K562 (cell line): ENCODE measurements at regions not wholly inside any gene's neighbourhood (a gene's known extent, or its start where the extent isn't known, plus 50 kb on each side); places are given as distances from the start of the nearest gene placed in this dataset.
"Not testable (repeated sequence)": the region's sequence is repeated elsewhere in the genome, so short reads cannot be mapped to it uniquely, and the experiment has no call there.

Experiments
- ATAC-seq: fragments of 200-7000 bp; cut with Tn5 transposase; 3 replicates; pipeline ENCODE4 v1.9.1; 2020; ENCODE audit warnings: moderate library complexity
- BruUV-seq: library from RNA; stranded (reverse); fragments of 400-500 nt; replicated peaks from 2 replicates; lab custom pipeline; 2021; lab: Mats Ljungman, UMichigan
- CTCF ChIA-PET: fragments of 300-600 bp; formaldehyde crosslinking; extraction: SDS; loops from one replicate; lab custom pipeline; 2021; ENCODE audit warnings: low intra/inter-chr PET ratio; lab: Yijun Ruan, JAX
- POLR2A ChIA-PET: fragments of 300-600, 350-650 bp; sonication (Branson Sonifier 250); formaldehyde crosslinking; extraction: SDS; loops from one replicate; lab custom pipeline; 2021; ENCODE audit warnings: antibody characterized with exemption, inconsistent platforms; lab: Yijun Ruan, JAX
- DNase-seq, 4 experiments: peaks; one replicate each; pipeline versions ENCODE4 v3.0.0 to v3.0.0-alpha.2; 2011 to 2018; ENCODE audit warnings: low spot score in 3 of 4, mixed read lengths in 3 of 4; ENCODE audit errors: extremely low read depth in 1 of 4
- FAIRE-seq: peaks from 2 replicates; lab custom pipeline; 2011; peaks lifted over from hg19 to GRCh38; lab: Jason Lieb, UNC
- H2AFZ ChIP-seq: 2 replicates; pipeline ENCODE4 v1.6.0; 2011; ENCODE audit warnings: low read depth, low read length, control low read depth, inconsistent platforms
- H3K27ac ChIP-seq: fragments of 200-600 bp; 3 replicates; pipeline ENCODE4 v1.8.0; 2011; ENCODE audit warnings: low read depth, mild to moderate bottlenecking, control low read depth, inconsistent platforms, low read length, moderate library complexity, mixed read lengths; ENCODE audit errors: extremely low read depth
- H3K27me3 ChIP-seq, 2 experiments: fragments of 300-600 bp in 1 of 2; 2 replicates in 1 of 2; 3 replicates in 1 of 2; pipeline versions ENCODE4 v1.6.0 to v1.8.0; 2011; ENCODE audit warnings: inconsistent platforms in 2 of 2, low read length in 2 of 2, mild to moderate bottlenecking in 1 of 2, mixed read lengths in 1 of 2, moderate library complexity in 1 of 2; ENCODE audit not compliant: control insufficient read depth in 2 of 2, insufficient read depth in 2 of 2
- H3K36me3 ChIP-seq: fragments of 300-600 bp; 3 replicates; pipeline ENCODE4 v1.8.0; 2011; ENCODE audit warnings: mild to moderate bottlenecking, low read length, inconsistent platforms; ENCODE audit not compliant: control insufficient read depth, insufficient read depth
- H3K4me1 ChIP-seq, 2 experiments: fragments of 200-600 bp in 1 of 2; replicated peaks in 1 of 2; 2 replicates in 1 of 2; 3 replicates in 1 of 2; pipeline versions ENCODE4 v1.5.1 to v1.8.0; 2011; ENCODE audit warnings: inconsistent platforms in 2 of 2, low read length in 2 of 2, mild to moderate bottlenecking in 1 of 2, mixed read lengths in 1 of 2, moderate library complexity in 1 of 2; ENCODE audit not compliant: control insufficient read depth in 2 of 2, insufficient read depth in 2 of 2
- H3K4me2 ChIP-seq: 2 replicates; pipeline ENCODE4 v1.6.1; 2011; ENCODE audit warnings: low read length, control low read depth, inconsistent platforms, mixed read lengths; ENCODE audit not compliant: insufficient read depth
- H3K4me3 ChIP-seq: fragments of 200-600 bp; sonication (generic), shearing (Covaris generic); 2 replicates; pipeline ENCODE4 v1.5.1; 2016; ENCODE audit warnings: control low read depth, inconsistent platforms
- H3K79me2 ChIP-seq: fragments of 200-600 bp; 3 replicates; pipeline ENCODE4 v1.8.0; 2011; ENCODE audit warnings: low read length, inconsistent platforms; ENCODE audit not compliant: control insufficient read depth, insufficient read depth
- H3K9ac ChIP-seq, 2 experiments: 2 replicates each; pipeline versions ENCODE4 v1.6.0 to v1.6.1; 2011; ENCODE audit warnings: low read depth in 2 of 2, low read length in 2 of 2, control low read depth in 1 of 2, inconsistent platforms in 1 of 2, mild to moderate bottlenecking in 1 of 2, mixed read lengths in 1 of 2; ENCODE audit not compliant: insufficient read depth in 1 of 2
- H3K9me1 ChIP-seq: one replicate; pipeline ENCODE4 v1.6.0; 2011; ENCODE audit warnings: inconsistent platforms, mild to moderate bottlenecking, low read length, moderate library complexity; ENCODE audit not compliant: control insufficient read depth, insufficient read depth
- H3K9me3 ChIP-seq: replicated peaks from 2 replicates; pipeline ENCODE4 v1.5.1; 2011; ENCODE audit warnings: low read depth, low read length, inconsistent platforms; ENCODE audit not compliant: control insufficient read depth, insufficient read depth
- H4K20me1 ChIP-seq: replicated peaks from 2 replicates; pipeline ENCODE4 v1.6.1; 2011; ENCODE audit warnings: low read length, inconsistent platforms, mixed read lengths; ENCODE audit not compliant: control insufficient read depth, insufficient read depth
- ARID1B ChIP-seq: fragments of 450-650 bp; IDR thresholded peaks from 2 replicates; pipeline ENCODE4 v1.6.1; 2016; ENCODE audit warnings: antibody characterized with exemption, mild to moderate bottlenecking, inconsistent platforms
- CBFA2T2 ChIP-seq: fragments of 450-650 bp; conservative IDR thresholded peaks from 2 replicates; pipeline ENCODE4 v1.6.1; 2017; ENCODE audit warnings: mild to moderate bottlenecking
- CBFA2T3 ChIP-seq: fragments of 450-650 bp; IDR thresholded peaks from 2 replicates; pipeline ENCODE4 v1.6.1; 2017
- CC2D1A ChIP-seq: fragments of 450-650 bp; IDR thresholded peaks from 2 replicates; pipeline ENCODE4 v1.6.1; 2017; ENCODE audit warnings: mild to moderate bottlenecking
- CHAMP1 ChIP-seq: fragments of 450-650 bp; IDR thresholded peaks from 2 replicates; pipeline ENCODE4 v1.6.1; 2016; ENCODE audit warnings: mild to moderate bottlenecking
- EP300 ChIP-seq: IDR thresholded peaks from 2 replicates; pipeline ENCODE4 v1.6.1; 2012; ENCODE audit warnings: low read length, improper control_type of control experiment
- FOXA1 ChIP-seq: fragments of 450-650 bp; IDR thresholded peaks from 2 replicates; pipeline ENCODE4 v1.6.1; 2016; ENCODE audit warnings: mild to moderate bottlenecking, borderline replicate concordance
- NCOR1 ChIP-seq: fragments of 450-650 bp; IDR thresholded peaks from 2 replicates; pipeline ENCODE4 v1.6.1; 2016; ENCODE audit warnings: mild to moderate bottlenecking, moderate library complexity
- NFIC ChIP-seq: fragments of 450-650 bp; IDR thresholded peaks from 2 replicates; pipeline ENCODE4 v1.6.1; 2017; ENCODE audit warnings: mild to moderate bottlenecking, inconsistent platforms
- SIN3A ChIP-seq, 2 experiments: fragments of 150-350 bp in 1 of 2; IDR thresholded peaks; 2 replicates each; pipeline ENCODE4 v1.6.1; 2011 to 2016; ENCODE audit warnings: borderline replicate concordance in 2 of 2, low read depth in 2 of 2, low read length in 2 of 2, mild to moderate bottlenecking in 2 of 2, moderate library complexity in 2 of 2; ENCODE audit not compliant: control insufficient read depth in 1 of 2
- TAL1 ChIP-seq: fragments of 450-650 bp; IDR thresholded peaks from 2 replicates; pipeline ENCODE4 v1.6.1; 2016; ENCODE audit warnings: mild to moderate bottlenecking
- TCF3 ChIP-seq: sonication (generic); formaldehyde crosslinking; IDR thresholded peaks from 2 replicates; pipeline ENCODE4 v1.4.0; 2020; ENCODE audit warnings: mild to moderate bottlenecking, missing genetic modification reagents
- TEAD4 ChIP-seq, 2 experiments: sonication (generic) in 1 of 2; formaldehyde crosslinking in 1 of 2; IDR thresholded peaks; 2 replicates each; pipeline versions ENCODE4 v1.6.1 to v1.8.0; 2012 to 2022; ENCODE audit warnings: borderline replicate concordance in 1 of 2, inconsistent platforms in 1 of 2, low read length in 1 of 2, mild to moderate bottlenecking in 1 of 2, missing genetic modification reagents in 1 of 2
- TRIM24 ChIP-seq, 2 experiments: fragments of 450-650 bp; IDR thresholded peaks; 2 replicates each; pipeline ENCODE4 v1.6.1; 2016
- ZEB2 ChIP-seq: fragments of 450-650 bp; IDR thresholded peaks from 2 replicates; pipeline ENCODE4 v1.6.1; 2016
- WGBS: fragments of 100-300 bp; shearing (Covaris generic); methylation state at CpG from one replicate; pipeline ENCODE4 v1.1.6; 2016; ENCODE audit warnings: low coverage, mixed read lengths; ENCODE audit not compliant: insufficient coverage; ENCODE audit errors: missing lambda C conversion rate; 5-methylcytosine and 5-hydroxymethylcytosine counted together
- in situ Hi-C: fragments of 300-500 bp; cut with MboI; formaldehyde crosslinking; loops from 4 replicates; pipeline ENCODE4 v1.15.0; 2018; ENCODE audit warnings: inconsistent platforms, mixed read lengths
- intact Hi-C: fragments of 100-400 bp; cut with micrococcal nuclease; formaldehyde crosslinking; loops from 2 replicates; pipeline ENCODE4 v1.14.2; 2022

DNA sequence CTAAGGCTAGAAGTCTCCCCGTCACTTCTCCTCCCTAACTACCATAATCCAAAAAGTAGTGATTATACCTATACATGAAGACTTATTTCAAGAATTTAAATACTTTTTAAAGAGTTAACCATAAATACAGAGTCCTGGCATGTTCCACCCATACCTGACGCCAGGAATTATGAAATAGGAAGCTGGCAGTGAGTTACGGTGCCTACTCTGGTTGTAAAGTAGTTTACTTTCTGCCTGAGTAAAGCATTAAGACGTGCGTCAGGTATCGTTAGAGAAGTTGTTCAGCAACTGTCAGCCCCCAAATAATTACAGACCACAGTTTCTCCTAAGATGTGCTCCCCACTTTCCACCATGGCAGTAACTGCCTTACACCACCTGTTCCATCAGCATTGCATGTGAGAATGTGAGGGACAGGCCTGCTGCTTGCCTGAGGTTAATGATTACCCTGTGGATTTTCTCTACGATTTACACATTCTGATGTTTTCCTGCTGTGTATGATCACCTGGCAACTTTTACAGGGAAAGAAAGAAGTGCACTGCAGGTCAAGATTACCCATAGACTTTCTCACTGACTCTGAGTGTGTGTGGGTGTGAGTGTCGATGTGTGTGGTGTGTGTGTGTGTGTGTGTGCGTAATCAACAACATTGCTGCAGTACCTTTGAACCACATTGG is 92.3 kb upstream of the SLC7A11 start:
- Histone ChIP-seq H3K9ac (no peak overlapping the region), H3K9me3 (peaks cover 4% of the 10 kb centered on the region; the same call in 1 of the 2 replicates), H3K27ac (no peak overlapping the region), H3K4me1 (peaks cover 0 to 3% of the 10 kb centered on the region in 2 experiments; a peak in 1 of 5 replicates), H3K9me1 (no peaks in the 10 kb centered on the region), H3K27me3 (no peaks in the 10 kb centered on the region), H3K79me2 (no peaks in the 10 kb centered on the region), H2AFZ (no peak overlapping the region), H3K4me2 (no peak overlapping the region), H4K20me1 (no peaks in the 10 kb centered on the region), H3K36me3 (no peaks in the 10 kb centered on the region), H3K4me3 (no peak overlapping the region)
- DNase-seq (no peak), FAIRE-seq (no peak), ATAC-seq (no peak)
- in situ Hi-C loops: no loop called here
- CTCF ChIA-PET: no interaction called here
- BruUV-seq: no TSS peak
- POLR2A ChIA-PET: no interaction called here
- intact Hi-C loops: no loop called here
- 23% methylated on average over 9 of the region's 9 CpGs for WGBS
- TF ChIP-seq SIN3A (IDR thresholded peaks at IDR 0.05; ENCODE audit: borderline replicate concordance in 2 of 2, control insufficient read depth in 1 of 2, low read depth in 2 of 2, low read length in 2 of 2) (no peak), FOXA1 (no peak)

- H3K4me1 ChIP-seq; H3K36me3 ChIP-seq; POLR2A ChIA-PET; CTCF ChIA-PET; FAIRE-seq; H3K27me3 ChIP-seq; H3K79me2 ChIP-seq; H3K4me3 ChIP-seq; ATAC-seq; BruUV-seq; H3K27ac ChIP-seq; H3K9me3 ChIP-seq; in situ Hi-C loops; H3K4me2 ChIP-seq; H4K20me1 ChIP-seq; H2AFZ ChIP-seq; H3K9me1 ChIP-seq; H3K9ac ChIP-seq; intact Hi-C loops; TF ChIP-seq TEAD4 (CRISPR knock-in tag; IDR thresholded peaks at IDR 0.05; ENCODE audit: borderline replicate concordance): not testable (repeated sequence)
- TF ChIP-seq TEAD4 (IDR thresholded peaks at IDR 0.05; ENCODE audit: low read length) (0 out of 2 replicates have a peak, but pooled peaks have one; percentile 23), NCOR1 (peak; percentile 27; the same call in 1 of the 2 replicates), CBFA2T2 (peak; percentile 34), CHAMP1 (peak; percentile 41; the same call in 1 of the 2 replicates), ZEB2 (0 out of 2 replicates have a peak, but pooled peaks have one; percentile 21), NFIC (peak; percentile 21; the same call in 1 of the 2 replicates), TCF3 (peak; percentile 73), TAL1 (peak; percentile 61), ARID1B (peak; percentile 69), CC2D1A (peak; percentile 65; the same call in 1 of the 2 replicates), EP300 (peak; percentile 16; the same call in 1 of the 2 replicates), CBFA2T3 (peak; percentile 69), TRIM24 (IDR thresholded peaks at IDR 0.05) (peak; percentile 19 to 64; a peak in 2 of 4 replicates)
- DNase-seq: peak in 1 of 4 experiments; percentile 29
- 0% methylated on average over 1 of the region's 1 CpG for WGBS
These were observed 90.3 kb upstream of the SLC7A11 start for GRCh38 chr4:138332415-138332814.
